Progenitor cell of endocrine pancreas (in vitro differentiated cells): ENCODE measurements at regions not wholly inside any gene's neighbourhood (a gene's known extent, or its start where the extent isn't known, plus 50 kb on each side); places are given as distances from the start of the nearest gene placed in this dataset.

ENCODE experiments used
- DNase-seq: peaks from one replicate; pipeline ENCODE4 v3.0.0; 2021; ENCODE audit warnings: low spot score; ENCODE audit not compliant: unreplicated experiment
- H3K27ac Mint-ChIP-seq: 2 replicates; pipeline ENCODE4 v1.8.0; 2021; ENCODE audit warnings: mild to moderate bottlenecking, moderate library complexity, mixed read lengths
- H3K27me3 Mint-ChIP-seq: 2 replicates; pipeline ENCODE4 v1.8.0; 2021; ENCODE audit warnings: mixed read lengths
- H3K36me3 Mint-ChIP-seq: 2 replicates; pipeline ENCODE4 v1.8.0; 2022; ENCODE audit warnings: mixed read lengths; ENCODE audit not compliant: insufficient read depth
- H3K4me1 Mint-ChIP-seq: 2 replicates; pipeline ENCODE4 v1.8.0; 2021; ENCODE audit warnings: low read depth, mixed read lengths
- H3K4me3 Mint-ChIP-seq: 2 replicates; pipeline ENCODE4 v1.8.0; 2021; ENCODE audit warnings: low read depth, mild to moderate bottlenecking, moderate library complexity, mixed read lengths
- H3K9me3 Mint-ChIP-seq: 2 replicates; pipeline ENCODE4 v1.8.0; 2021; ENCODE audit warnings: low read depth, mixed read lengths
- CTCF ChIP-seq: fragments of 200-600 bp; sonication (generic); IDR thresholded peaks from one replicate; pipeline ENCODE4 v1.5.0; 2021; ENCODE audit warnings: antibody characterized with exemption, mild to moderate bottlenecking; ENCODE audit not compliant: unreplicated experiment

GRCh38 chr9:15018096-15018637 lies 107.9 kb upstream of the FREM1 start:
- Mint-ChIP-seq H3K36me3 (no peaks in the 10 kb centered on the region), H3K4me3 (no peak overlapping the region), H3K9me3 (no peaks in the 10 kb centered on the region), H3K27me3 (no peaks in the 10 kb centered on the region), H3K4me1 (peaks cover 2% of the 10 kb centered on the region), H3K27ac (no peak overlapping the region)
- no peak for TF ChIP-seq CTCF
- DNase-seq = no peak

GRCh38 chr9:15010581-15010980 lies 100.4 kb upstream of the FREM1 start:
- Mint-ChIP-seq H3K27me3 (no peaks in the 10 kb centered on the region), H3K36me3 (no peaks in the 10 kb centered on the region), H3K4me1 (no peaks in the 10 kb centered on the region)

GRCh38 chr9:15007698-15008097 lies 97.5 kb upstream of the FREM1 start:
- no peaks in the 10 kb centered on the region for H3K4me1 Mint-ChIP-seq
- TF ChIP-seq CTCF = no peak
- no peak overlapping the region for H3K4me3 Mint-ChIP-seq
- no peaks in the 10 kb centered on the region for H3K9me3 Mint-ChIP-seq
- no peaks in the 10 kb centered on the region for H3K36me3 Mint-ChIP-seq
- DNase-seq = no peak
- H3K27ac Mint-ChIP-seq = no peak overlapping the region
- H3K27me3 Mint-ChIP-seq = no peaks in the 10 kb centered on the region

More at GRCh38 chr9:15010581-15010980, 100.4 kb upstream of the FREM1 start:
- TF ChIP-seq CTCF = no peak
- H3K4me3 Mint-ChIP-seq = no peak overlapping the region
- H3K9me3 Mint-ChIP-seq = no peaks in the 10 kb centered on the region
- no peak overlapping the region for H3K27ac Mint-ChIP-seq
- DNase-seq = no peak

GRCh38 chr9:14994738-14995137 lies 84.5 kb upstream of the FREM1 start:
- no peak for TF ChIP-seq CTCF
- Mint-ChIP-seq H3K4me3 (no peak overlapping the region), H3K27ac (no peak overlapping the region), H3K36me3 (peaks cover 2% of the 10 kb centered on the region), H3K9me3 (peaks cover 9% of the 10 kb centered on the region), H3K4me1 (peaks cover 8% of the 10 kb centered on the region), H3K27me3 (peaks cover 13% of the 10 kb centered on the region)
- no peak for DNase-seq

- Mint-ChIP-seq H3K4me3 (peak overlapping the region; percentile 85), H3K9me3 (peaks cover 9% of the 10 kb centered on the region), H3K4me1 (peaks cover 8% of the 10 kb centered on the region), H3K36me3 (peaks cover 2% of the 10 kb centered on the region), H3K27me3 (peaks cover 13% of the 10 kb centered on the region), H3K27ac (peak overlapping the region; percentile 86)
- DNase-seq = no peak
- no peak for TF ChIP-seq CTCF
Observed at GRCh38 chr9:14993901-14994554, 83.8 kb upstream of the FREM1 start.
